HG02870 (cell line): ENCODE measurements at regions not wholly inside any gene's neighbourhood (a gene's known extent, or its start where the extent isn't known, plus 50 kb on each side); places are given as distances from the start of the nearest gene placed in this dataset.
A peak's percentile ranks its signal among the peaks of the same experiment; 100 is the strongest.
"Not testable (repeated sequence)": the region's sequence is repeated elsewhere in the genome, so short reads cannot be mapped to it uniquely, and the experiment has no call there.

ENCODE experiments used
- ATAC-seq: cut with Tn5 transposase; IDR thresholded peaks from one replicate; pipeline ENCODE4 v1.9.1; 2021; ENCODE audit warnings: mild to moderate bottlenecking, moderate library complexity; ENCODE audit not compliant: unreplicated experiment

DNA sequence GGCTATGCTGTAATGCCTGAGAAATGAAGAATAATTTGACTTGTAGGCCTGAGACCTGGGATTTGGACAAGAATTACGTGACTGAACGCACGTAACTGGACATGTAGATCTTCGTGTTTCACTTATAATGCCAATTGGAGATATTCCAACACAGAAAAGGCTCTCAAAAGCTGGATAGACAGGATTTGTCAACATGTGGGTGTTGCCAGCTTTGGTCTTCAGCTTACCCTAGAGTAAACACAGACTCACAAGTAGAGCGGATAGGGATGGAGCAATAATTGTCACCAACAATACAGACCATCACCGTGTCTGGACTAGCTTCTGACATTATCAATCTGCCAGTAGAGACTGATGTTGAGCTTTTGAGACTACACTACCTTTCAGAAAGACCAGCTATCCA lies 1511.0 kb upstream of the ADGRL3 start:
- ATAC-seq: no peak

DNA sequence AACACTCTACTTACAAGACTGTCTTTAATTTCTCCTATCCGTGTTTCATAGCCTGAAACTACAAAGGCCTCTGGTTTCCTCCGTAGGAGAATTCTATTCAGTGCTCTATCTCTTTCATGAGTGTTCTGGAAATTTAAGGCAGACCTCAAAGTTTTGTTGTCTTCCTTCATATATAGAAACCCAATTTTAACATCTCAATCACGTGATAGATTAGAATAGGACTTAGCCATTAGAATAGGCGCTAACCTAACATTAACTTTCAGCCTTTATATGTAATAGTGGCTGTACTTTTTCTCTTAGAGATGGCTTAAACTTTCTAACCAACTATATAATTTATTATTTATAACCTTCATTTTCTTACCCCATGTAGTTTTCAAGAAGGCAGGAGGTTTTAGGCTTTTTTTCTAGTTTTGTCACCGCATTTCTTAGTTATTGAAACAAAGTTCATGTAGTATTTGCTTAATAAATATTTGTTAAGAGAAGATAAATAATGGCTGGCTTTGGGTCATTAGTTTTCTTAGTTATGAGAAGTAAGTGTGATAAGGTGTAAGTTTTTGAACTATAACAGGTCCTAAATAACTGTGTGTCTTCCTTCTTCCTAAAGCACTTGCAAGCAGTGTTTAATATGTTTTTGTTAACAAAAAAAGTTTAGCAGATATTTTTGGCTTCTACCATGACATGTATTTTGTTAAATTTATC lies 1504.6 kb upstream of the ADGRL3 start:
- no peak for ATAC-seq

DNA sequence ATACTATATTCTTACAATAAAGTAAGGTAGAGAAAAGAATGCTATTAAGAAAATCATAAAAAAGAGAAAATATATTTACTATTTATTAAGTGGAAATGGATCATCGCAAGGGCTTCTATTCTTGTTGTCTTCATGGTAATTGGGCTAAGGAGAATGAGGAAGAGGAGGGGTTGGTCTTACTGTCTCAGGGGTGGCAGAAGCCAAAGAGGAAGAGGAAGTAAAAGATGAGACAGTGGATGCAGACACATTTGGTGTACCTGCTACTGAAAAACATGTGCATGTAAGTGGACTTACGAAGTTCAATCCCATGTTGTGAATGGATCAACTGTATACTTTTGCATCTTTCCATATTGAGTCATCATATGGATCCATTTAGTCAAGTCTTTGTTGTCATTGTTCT lies 1502.1 kb upstream of the ADGRL3 start:
- no peak for ATAC-seq

DNA sequence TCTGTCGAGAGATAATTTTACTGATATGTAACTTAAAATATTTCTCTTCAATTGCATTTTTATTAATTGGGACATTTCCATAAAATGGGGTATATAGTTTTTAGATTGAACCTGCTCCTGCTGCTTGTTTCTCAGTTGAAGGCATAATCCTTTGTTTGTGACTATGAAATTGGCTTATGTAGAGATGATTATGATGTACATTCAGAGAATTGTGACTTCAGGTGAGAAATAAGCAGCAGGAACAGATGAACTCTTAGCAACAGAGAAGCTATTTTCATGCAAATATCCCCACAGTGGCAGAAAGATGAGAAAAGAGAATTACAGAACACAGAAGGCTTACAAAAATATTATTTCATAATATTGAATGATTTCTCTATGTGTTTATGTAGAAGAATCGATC lies 1499.5 kb upstream of the ADGRL3 start:
- ATAC-seq: no peak

DNA sequence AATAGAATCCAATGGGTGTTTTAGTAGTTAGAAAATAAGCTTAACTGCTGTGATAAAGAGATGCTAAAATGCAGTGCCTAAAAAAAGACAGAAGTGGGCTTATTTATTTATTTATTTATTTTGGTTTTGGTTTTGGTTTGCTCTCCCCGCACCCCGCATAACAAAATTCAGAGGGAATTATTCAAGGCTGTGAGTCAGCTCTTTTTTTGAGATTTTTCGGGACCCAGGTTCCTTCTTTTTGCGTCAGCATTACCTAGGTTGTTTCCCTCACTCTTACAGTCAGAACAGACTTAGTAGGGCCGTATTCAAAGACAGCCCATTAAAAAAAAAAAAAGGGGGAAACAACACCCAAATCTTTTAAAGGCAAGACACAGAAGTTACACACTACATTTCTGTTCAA lies 1495.5 kb upstream of the ADGRL3 start:
- no peak for ATAC-seq

DNA sequence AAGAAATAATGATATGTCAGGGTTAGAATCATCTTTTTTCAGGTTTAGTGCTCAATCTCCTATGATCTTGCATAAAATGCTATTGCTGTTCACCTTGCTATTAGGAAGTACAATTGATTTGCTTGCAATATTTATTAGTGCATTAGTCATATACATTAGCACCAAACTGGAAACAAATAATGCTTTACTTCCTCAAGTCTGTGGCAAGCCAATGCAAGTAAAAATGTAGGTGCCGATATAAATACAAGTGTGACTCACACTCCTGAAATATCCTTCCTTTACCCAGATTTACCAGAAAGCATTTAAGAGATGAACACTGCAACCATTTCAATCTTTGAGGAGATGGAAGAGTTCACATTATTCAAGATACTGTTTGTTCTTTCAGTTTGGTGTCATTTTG lies 1487.7 kb upstream of the ADGRL3 start:
- no peak for ATAC-seq

DNA sequence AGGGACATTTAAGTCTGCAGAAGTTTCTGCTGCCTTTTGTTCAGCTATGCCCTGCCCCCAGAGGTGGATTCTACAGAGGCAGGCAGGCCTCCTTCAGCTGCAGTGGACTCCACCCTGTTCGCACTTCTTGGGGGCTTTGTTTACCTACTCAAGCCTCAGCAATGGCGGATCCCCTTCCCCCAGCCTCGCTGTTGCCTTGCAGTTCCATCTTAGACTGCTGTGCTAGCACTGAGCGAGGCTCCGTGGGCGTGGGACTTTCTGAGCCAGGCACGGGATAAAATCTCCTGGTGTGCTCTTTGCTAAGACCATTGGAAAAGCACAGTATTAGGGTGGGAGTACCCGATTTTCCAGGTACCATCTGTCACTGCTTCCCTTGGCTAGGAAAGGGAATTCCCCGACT lies 1475.8 kb upstream of the ADGRL3 start:
- not testable (repeated sequence) for ATAC-seq

DNA sequence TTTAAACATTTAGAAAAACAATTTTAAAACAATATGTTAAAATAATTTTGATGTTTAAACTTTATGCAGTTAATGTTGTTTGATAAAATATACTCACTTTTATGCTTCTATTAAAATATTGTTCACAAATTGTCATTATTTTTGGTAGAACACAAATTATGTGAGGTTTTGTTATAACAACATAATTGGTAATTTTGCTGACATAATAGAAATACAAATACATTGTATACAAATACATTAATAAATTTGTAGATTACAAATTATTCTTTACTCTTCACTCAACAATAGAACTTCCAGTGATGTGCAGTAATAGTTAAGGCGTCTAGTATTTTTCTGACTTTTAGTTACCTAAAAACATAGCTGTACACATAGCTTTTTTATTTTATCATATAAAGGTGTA lies 1472.4 kb upstream of the ADGRL3 start:
- ATAC-seq: no peak

DNA sequence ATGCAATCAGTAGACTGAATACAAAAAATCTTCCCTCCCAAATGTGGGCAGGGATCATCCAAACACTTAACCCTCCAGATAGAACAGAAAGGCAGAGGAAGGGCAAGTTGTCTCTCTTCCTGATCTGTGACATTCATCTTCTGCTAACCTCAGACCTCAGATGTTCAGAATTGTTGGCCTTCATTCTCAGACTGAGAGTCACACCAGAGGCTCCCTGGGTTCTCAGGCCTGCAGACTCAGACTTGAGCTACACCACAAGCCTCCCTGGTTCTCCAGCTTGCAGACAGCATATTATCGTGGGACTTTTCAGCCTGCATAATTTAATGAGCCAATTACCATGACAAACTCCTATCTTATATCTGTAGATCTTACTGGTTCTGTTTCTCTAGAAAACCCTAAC lies 1471.6 kb upstream of the ADGRL3 start:
- no peak for ATAC-seq

DNA sequence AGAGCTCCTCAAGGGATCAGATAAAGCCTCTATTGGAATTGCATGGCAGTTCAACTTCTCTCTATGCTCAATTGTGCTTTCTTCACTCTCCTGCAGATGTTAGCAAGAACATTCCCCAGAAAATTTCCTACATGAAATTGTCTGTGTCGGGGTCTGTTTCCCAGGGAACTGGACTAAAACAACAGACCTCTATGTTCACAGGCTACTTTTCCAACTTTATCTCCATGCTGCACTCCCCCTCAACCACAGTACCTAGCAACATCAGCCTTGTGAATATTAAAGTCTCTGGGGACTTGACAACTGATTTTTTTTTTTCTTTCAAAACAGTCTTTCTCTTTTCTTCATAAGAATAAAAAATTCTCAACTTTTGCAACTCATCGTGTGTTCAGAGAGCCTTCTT lies 1470.8 kb upstream of the ADGRL3 start:
- ATAC-seq: no peak

DNA sequence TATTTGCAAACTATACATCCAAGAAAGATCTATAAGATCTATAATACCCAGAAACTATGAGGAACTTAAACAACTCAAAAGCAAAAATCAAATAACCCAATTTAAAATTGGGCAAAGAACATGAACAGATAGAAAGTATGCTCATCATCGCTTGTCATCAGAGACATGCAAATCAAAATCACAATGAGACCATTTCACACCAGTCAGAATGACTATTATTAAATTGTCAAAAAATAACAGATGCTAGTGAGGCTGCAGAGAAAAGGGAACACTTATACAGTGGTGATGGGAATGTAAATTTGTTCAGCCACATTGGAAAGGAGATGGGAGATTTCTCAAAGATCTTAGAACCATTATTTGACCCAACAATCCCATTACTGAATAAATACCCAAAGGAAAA lies 1451.7 kb upstream of the ADGRL3 start:
- ATAC-seq: no peak

DNA sequence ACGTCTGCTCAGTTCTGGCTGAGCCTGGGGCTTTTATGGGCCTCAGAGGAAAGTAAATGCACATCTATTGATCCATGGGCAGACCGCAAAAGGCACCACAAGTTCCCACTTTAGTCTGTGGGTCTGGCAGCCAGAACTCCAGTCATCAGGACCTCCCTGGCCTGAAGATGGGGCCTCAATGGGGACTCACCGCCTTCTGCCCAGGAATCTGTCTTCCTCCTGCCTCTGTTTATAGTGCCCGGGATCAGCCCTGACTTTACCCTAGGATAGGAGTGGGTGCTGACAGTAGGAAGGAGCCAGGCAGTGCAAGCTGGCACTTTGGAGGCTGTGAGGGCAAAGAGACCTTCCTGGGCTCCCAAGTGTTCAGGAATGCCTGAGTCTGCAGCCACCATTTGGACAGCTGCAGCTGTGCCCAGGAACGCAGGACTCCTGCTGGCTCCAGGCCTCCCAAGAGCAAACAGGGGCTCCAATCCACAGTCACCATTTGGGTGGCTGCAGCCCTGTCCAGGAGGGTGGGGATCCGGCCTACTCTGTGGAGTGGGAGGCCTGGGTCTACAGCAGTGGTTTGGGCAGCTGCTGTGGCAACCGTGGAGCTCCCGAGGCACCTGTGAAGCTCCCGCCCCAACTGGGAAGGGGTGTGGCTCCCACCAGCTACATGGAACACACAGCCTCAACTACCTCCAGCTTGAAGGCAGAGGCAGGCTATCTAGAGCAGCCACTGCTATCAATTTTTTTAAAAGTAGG lies 1440.9 kb upstream of the ADGRL3 start:
- no peak for ATAC-seq

DNA sequence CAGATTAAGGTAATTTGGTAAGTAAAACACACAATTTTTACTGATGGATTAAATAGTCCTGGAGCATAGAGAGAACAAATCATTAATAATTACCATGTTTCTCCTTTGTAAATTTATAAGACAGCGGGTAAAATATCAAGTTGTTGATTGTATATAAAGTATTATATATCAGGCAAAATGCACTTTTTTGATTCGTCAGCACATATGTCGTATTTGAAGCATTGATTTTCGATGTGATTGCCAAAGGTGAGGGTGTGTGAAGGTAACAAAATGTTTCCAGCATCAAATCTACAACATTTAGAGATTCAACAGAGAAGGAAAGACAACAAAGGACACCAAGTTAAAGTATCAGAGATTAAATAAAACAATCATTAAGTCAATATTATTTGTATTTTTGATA lies 1437.8 kb upstream of the ADGRL3 start:
- ATAC-seq: no peak

DNA sequence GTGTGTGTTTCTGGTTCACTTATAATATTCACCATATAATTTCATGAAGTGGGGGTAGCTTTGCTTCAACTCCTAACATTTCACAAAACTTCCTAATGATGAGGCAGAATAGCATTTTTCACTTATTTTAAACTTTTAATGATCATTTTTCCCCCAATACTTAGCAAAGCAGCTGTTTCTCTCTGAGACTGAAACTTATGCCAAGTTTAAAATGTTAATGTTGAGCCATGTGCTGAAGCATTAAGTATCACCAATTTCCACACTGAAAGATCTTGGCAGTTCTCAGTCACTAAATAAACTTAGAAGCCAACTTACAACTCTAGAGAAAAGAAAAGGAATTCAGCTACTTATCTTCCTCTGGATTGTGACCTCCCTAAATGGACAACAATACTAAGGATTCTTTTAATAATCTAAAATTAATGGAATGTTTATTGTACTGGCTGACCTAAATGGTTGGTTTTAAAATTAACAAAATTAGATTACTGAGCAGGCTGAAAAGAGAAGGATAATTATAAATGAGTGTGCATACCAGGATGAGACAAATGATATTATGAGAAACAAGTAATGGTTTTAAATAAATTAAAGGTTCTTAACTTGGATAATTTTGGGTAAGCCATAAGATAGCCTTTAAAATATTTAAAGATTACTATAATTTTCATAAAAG lies 1429.4 kb upstream of the ADGRL3 start:
- no peak for ATAC-seq

DNA sequence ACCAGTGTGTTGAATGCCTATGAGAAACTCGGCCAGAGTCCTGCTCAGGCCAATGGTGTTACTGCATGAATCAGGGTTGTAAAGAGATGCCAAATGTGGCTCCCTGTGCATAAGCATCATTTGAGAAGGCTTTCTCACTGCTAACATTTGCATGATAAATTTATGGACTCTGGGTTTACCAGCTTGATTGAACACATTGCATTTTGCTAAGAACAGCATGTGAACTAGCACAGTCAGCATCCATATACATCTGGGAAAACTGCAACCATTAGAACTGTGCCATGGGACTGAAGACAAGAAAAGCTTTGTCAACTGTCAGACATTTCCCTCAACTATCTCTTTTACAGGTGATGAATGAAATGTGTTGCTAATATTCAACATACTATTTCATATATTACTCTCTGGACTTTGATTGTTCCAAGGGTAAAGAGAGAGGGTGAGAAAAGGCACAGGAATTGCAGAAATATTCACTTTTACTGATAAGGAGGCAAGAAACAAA lies 1427.4 kb upstream of the ADGRL3 start:
- ATAC-seq: no peak

DNA sequence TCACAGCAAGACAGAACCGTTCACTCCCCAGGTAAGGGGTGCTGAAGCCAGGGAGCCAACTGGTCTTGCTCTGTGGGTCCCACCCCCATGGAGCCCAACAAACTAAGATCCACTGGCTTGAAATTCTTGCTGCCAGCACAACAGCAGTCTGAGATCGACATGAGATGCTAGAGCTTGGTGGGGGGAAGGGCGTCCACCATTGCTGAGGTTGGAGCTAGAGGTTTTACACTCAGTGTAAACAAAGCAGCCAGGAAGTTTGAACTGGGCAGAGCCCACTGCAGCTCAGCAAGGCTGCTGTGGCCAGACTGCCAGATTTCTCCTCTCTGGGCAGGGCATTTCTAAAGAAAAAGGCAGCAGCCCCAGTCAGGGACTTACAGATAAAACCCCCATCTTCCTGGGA lies 1419.9 kb upstream of the ADGRL3 start:
- ATAC-seq: not testable (repeated sequence)

DNA sequence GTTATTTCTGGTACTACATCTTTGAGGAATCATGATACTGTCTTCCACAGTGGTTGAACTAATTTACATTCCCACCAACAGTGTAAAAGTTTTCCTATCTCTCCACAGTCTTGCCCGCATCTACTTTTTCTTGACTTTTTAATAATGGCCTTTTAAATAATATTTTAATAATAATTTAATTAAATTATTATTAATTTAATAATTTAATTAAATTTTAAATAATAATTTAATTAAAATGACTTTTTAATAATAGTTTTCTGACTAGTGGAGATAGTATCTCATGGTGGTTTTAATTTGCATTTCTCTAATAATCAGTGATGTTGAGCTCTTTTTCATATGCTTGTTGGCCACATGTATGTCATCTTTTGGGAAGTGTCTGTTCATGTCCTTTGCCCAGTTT lies 1395.0 kb upstream of the ADGRL3 start:
- ATAC-seq: no peak

DNA sequence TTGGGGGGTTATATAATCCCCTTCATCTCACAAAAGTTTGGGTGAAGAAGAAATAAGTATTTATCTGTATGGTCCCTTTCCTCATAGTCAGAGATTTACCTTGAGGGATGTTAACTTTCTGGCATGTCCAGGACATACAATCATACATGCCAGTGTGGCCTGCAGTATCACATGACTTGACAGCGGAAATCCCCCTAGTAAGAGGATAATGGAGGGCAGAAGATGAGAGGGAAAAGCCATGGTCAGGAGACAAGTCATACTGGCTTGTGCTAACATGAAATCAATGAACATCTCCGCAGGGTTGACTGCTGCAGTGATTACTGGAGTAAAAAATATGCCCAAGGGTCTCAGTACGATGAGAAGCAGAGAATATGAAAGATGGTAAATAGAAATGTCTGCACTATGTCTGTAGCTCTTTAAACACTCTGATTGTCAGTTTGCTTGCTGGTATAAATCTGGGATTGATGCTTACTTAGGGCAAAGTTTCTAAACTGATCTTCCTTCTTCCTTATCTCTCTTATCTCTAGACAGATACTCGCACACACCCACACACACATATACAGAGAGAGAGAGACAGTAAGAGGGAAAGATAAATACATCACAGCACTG lies 1385.6 kb upstream of the ADGRL3 start:
- ATAC-seq: no peak

DNA sequence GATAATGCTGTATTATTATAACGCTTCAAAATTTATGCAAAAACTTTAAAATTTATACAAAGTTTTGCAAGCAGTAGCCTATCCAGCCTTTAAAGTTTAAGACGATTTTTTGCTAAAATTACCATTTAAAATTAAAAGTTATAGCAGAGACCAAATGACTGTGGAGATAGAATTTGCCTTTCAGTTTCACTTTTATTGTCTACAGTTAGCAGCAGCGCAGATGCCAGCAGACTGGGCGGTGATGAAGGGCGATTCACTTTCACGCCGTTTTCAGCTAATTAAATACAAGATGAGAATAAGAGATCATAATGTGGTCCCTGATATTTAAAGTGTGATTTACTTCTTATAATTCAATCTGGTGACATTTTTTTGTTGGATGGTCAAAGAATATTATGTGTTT lies 1381.5 kb upstream of the ADGRL3 start:
- ATAC-seq: peak; percentile 79

DNA sequence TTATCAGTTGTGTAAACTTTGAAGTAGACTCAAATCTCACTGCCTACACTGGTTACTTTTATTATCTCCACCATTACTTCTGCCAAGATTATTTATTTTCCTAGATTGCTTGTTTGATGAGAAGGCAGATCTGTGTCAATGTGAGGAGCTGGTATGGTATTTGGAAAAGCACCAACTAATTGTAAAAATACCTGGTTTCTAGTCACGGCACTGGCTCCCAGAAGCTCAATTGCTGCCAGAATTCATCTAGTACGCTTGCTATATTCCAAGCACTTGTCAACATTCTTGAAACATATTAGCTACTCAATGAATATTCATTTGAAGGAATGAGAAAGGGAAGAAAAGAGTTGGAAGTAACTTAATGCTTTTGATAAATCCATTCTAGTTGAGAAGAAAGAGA lies 1376.8 kb upstream of the ADGRL3 start:
- no peak for ATAC-seq

DNA sequence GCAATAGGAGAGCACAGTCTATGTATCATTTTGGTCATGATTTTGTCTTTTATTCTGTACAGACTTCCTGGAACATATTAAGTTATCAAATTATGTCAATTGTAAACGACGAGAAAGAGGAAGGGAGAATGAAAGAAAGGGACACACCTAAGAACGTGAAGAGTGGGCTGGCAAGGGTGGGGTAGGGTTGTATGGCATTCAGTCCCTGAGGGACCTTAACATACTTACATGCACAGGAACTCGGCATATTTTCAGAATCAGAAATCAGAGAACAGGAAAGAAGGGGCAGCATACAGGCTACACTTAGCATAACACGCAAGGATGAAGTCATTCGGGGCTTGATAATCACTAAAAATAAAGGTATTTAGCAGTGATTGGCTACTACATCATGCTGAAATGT lies 1375.0 kb upstream of the ADGRL3 start:
- ATAC-seq: no peak

DNA sequence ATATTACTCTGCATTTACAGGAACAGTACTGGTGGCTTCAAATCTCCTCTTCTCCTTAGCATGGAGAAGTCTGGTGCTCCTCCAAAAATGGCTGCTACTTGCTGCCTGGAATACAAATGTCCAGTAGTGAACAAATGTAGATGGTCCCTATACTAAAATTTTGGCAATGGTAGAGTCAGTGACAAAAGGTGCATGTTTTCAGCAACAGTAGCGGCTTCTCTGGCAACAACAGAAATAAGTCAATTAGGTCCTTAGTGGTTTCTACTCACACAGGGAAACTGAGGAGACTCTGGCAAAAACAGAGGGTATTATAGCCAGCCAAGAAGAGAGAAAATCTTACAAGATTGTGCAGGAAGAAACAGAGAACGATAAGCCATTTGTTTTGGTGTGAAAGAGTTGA lies 1368.4 kb upstream of the ADGRL3 start:
- no peak for ATAC-seq
